B cell (primary cell): ENCODE measurements at regions not wholly inside any gene's neighbourhood (a gene's known extent, or its start where the extent isn't known, plus 50 kb on each side); places are given as distances from the start of the nearest gene placed in this dataset.
"Not testable (repeated sequence)": the region's sequence is repeated elsewhere in the genome, so short reads cannot be mapped to it uniquely, and the experiment has no call there.

Source experiments
- EZH2 ChIP-seq: IDR thresholded peaks from 2 replicates; pipeline ENCODE4 v1.6.1; 2012; ENCODE audit warnings: borderline replicate concordance, low read depth, mild to moderate bottlenecking, moderate library complexity, low read length; ENCODE audit not compliant: insufficient read depth, poor library complexity, severe bottlenecking
- TF ChIP-seq, protein P1 (sequence below): fragments of 200-600 bp; IDR thresholded peaks from one replicate; pipeline ENCODE4 v1.8.0; 2022; ENCODE audit warnings: antibody characterized with exemption, mild to moderate bottlenecking

DNA sequence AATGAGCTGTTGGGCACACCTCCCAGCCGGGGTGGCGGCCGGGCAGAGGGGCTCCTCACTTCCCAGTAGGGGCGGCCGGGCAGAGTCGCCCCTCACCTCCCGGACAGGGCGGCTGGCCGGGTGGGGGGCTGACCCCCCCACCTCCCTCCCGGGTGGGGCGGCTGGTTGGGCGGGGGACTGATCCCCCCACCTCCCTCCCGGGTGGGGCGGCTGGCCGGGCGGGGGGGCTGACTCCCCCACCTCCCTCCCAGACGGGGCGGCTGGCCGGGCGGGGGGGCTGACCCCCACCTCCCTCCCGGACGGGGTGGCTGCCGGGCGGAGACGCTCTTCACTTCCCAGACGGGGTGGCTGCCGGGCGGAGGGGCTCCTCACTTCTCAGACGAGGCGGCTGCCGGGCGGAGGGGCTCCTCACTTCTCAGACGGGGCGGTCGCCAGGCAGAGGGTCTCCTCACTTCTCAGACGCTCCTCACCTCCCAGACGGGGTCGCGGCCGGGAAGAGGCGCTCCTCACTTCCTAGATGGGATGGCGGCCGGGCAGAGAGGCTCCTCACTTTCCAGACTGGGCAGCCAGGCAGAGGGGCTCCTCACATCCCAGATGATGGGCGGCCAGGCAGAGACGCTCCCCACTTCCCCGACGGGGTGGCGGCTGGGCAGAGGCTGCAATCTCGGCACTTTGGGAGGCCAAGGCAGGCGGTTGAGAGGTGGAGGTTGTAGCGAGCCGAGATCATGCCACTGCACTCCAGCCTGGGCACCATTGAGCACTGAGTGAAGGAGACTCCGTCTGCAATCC lies 75.4 kb downstream of the LAT start:
- not testable (repeated sequence) for TF ChIP-seq EZH2
- TF ChIP-seq, protein P1, sequence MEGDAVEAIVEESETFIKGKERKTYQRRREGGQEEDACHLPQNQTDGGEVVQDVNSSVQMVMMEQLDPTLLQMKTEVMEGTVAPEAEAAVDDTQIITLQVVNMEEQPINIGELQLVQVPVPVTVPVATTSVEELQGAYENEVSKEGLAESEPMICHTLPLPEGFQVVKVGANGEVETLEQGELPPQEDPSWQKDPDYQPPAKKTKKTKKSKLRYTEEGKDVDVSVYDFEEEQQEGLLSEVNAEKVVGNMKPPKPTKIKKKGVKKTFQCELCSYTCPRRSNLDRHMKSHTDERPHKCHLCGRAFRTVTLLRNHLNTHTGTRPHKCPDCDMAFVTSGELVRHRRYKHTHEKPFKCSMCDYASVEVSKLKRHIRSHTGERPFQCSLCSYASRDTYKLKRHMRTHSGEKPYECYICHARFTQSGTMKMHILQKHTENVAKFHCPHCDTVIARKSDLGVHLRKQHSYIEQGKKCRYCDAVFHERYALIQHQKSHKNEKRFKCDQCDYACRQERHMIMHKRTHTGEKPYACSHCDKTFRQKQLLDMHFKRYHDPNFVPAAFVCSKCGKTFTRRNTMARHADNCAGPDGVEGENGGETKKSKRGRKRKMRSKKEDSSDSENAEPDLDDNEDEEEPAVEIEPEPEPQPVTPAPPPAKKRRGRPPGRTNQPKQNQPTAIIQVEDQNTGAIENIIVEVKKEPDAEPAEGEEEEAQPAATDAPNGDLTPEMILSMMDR, result not testable (repeated sequence)
